ENCODE measurements at regions not wholly inside any gene's neighbourhood (a gene's known extent, or its start where the extent isn't known, plus 50 kb on each side); places are given as distances from the start of the nearest gene placed in this dataset.

- TF ChIP-seq CTCF (conservative IDR thresholded peaks at IDR 0.05; ENCODE audit: low read length) (no peak), EZH2phosphoT487 (IDR thresholded peaks at IDR 0.05; ENCODE audit: borderline replicate concordance, low read depth, low read length) (no peak)
These were observed 100.9 kb downstream of the SAMD9 start for GRCh38 chr7:93016681-93017381.
